ENCODE measurements at regions not wholly inside any gene's neighbourhood (a gene's known extent, or its start where the extent isn't known, plus 50 kb on each side); places are given as distances from the start of the nearest gene placed in this dataset.

DNA sequence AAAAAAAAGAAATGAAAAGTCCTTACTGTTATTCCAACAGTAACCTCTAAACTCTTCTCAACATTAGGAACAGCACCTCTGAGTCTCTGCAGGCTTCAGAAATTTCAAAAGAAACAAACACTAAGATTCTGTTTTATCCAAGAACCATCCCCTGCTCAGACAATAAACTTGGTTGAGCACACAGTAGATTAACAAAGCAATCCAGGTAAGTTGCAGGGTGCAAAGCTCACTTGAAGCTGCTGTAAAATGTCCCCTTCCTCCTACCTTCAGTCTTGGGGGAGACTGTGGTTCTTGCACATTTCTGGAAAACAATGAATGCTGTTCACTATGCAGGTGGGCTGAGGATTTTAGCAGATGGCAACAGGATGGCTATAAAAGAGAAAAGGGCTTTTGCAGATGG, 484.1 kb downstream of the IGSF11 start:
- no peaks in the 10 kb centered on the region for H3K4me1 ChIP-seq (ENCODE audit: control insufficient read depth in 2 of 2, insufficient read depth in 2 of 2, low read length in 2 of 2)
- no peaks in the 10 kb centered on the region for H3K27me3 ChIP-seq (ENCODE audit: control insufficient read depth in 2 of 2, insufficient read depth in 1 of 2, low read length in 1 of 2)
- DNase-seq (ENCODE audit: low read depth in 6 of 9, low spot score in 9 of 9) = no peak
- H3K9me3 ChIP-seq (ENCODE audit: control insufficient read depth in 2 of 2, insufficient read depth in 1 of 2, low read length in 1 of 2) = no peaks in the 10 kb centered on the region
- H3K27ac ChIP-seq (ENCODE audit: low read depth in 1 of 2, low read length in 1 of 2) = no peak overlapping the region
- no peak overlapping the region for H3K4me3 ChIP-seq (ENCODE audit: low read length in 2 of 2)
- H3K36me3 ChIP-seq (ENCODE audit: control insufficient read depth in 2 of 2, insufficient read depth in 2 of 2, low read length in 1 of 2) = no peaks in the 10 kb centered on the region

DNA sequence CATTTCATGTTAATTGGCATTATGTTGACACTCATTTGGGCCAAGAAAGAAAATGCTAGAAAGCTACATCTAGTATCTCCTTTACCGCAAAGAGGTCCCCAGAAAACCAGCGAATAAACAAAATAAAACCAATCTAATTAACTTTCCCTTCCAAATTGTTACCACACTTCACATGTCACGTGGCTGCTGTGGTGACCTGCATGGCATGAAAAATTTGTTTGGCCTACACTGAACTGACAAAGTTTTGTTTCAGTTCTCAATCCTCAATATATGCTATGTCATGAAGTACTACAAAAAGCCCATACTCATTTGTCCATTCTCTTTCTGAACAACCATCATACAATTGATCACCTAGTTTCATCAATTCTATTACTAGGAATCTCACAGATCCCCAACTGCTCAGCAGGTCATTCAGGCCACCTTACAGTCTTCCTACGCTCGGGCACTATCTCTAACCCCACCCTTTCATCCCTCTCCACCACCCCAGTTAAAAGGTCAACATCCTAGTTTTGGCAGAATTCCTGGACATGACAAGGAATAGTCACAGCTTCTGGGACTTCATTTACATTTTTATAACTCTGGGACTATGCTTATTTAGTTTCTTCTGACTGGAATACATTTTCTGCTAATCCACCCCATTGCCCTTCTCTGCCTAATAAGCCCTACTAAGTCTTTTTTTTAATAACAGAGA, 480.4 kb downstream of the IGSF11 start:
- Histone ChIP-seq H3K27me3 (ENCODE audit: control insufficient read depth in 2 of 2, insufficient read depth in 1 of 2, low read length in 1 of 2) (no peaks in the 10 kb centered on the region), H3K4me3 (ENCODE audit: low read length in 2 of 2) (no peak overlapping the region), H3K4me1 (ENCODE audit: control insufficient read depth in 2 of 2, insufficient read depth in 2 of 2, low read length in 2 of 2) (no peaks in the 10 kb centered on the region), H3K27ac (ENCODE audit: low read depth in 1 of 2, low read length in 1 of 2) (no peak overlapping the region), H3K9me3 (ENCODE audit: control insufficient read depth in 2 of 2, insufficient read depth in 1 of 2, low read length in 1 of 2) (no peaks in the 10 kb centered on the region), H3K36me3 (ENCODE audit: control insufficient read depth in 2 of 2, insufficient read depth in 2 of 2, low read length in 1 of 2) (no peaks in the 10 kb centered on the region)
- WGBS = 94% methylated on average over 5 of the region's 5 CpGs
- no peak for DNase-seq (ENCODE audit: low read depth in 6 of 9, low spot score in 9 of 9)

- no peaks in the 10 kb centered on the region for H3K4me1 ChIP-seq (ENCODE audit: control insufficient read depth in 2 of 2, insufficient read depth in 2 of 2, low read length in 2 of 2)
Observed at GRCh38 chr3:118556983-118557382, 477.7 kb downstream of the IGSF11 start.

DNA sequence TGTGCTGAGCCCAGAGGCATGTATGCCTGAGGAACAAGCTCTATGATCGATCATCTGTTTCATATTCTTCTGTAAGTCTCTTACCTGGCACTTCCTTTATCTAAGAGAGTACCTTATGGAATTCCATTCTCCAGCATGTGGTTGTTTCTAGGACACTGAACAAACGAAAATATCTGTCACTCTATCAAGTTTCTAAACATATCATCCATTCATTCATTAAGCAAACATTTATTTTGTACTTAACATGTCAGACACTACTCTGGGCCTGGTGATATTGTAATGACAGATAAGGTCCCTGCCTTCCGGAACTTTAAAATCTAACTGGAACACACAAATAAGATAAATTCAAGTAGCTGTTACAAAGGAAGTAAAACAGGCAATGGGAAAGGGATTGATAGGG, 477.1 kb downstream of the IGSF11 start:
- Histone ChIP-seq H3K9me3 (ENCODE audit: control insufficient read depth in 2 of 2, insufficient read depth in 1 of 2, low read length in 1 of 2) (peaks cover 0 to 2% of the 10 kb centered on the region in 2 donors), H3K27me3 (ENCODE audit: control insufficient read depth in 2 of 2, insufficient read depth in 1 of 2, low read length in 1 of 2) (no peaks in the 10 kb centered on the region), H3K36me3 (ENCODE audit: control insufficient read depth in 2 of 2, insufficient read depth in 2 of 2, low read length in 1 of 2) (no peaks in the 10 kb centered on the region), H3K4me1 (ENCODE audit: control insufficient read depth in 2 of 2, insufficient read depth in 2 of 2, low read length in 2 of 2) (no peaks in the 10 kb centered on the region), H3K4me3 (ENCODE audit: low read length in 2 of 2) (no peak overlapping the region), H3K27ac (ENCODE audit: low read depth in 1 of 2, low read length in 1 of 2) (no peak overlapping the region)
- WGBS = 68% methylated on average over 3 of the region's 3 CpGs
- DNase-seq (ENCODE audit: low read depth in 6 of 9, low spot score in 9 of 9) = no peak

More at GRCh38 chr3:118556983-118557382, 477.7 kb downstream of the IGSF11 start:
- Histone ChIP-seq H3K27ac (ENCODE audit: low read depth in 1 of 2, low read length in 1 of 2) (no peak overlapping the region), H3K36me3 (ENCODE audit: control insufficient read depth in 2 of 2, insufficient read depth in 2 of 2, low read length in 1 of 2) (no peaks in the 10 kb centered on the region), H3K4me3 (ENCODE audit: low read length in 2 of 2) (no peak overlapping the region), H3K9me3 (ENCODE audit: control insufficient read depth in 2 of 2, insufficient read depth in 1 of 2, low read length in 1 of 2) (peaks cover 0 to 2% of the 10 kb centered on the region in 2 donors), H3K27me3 (ENCODE audit: control insufficient read depth in 2 of 2, insufficient read depth in 1 of 2, low read length in 1 of 2) (no peaks in the 10 kb centered on the region)
- DNase-seq (ENCODE audit: low read depth in 6 of 9, low spot score in 9 of 9) = no peak

DNA sequence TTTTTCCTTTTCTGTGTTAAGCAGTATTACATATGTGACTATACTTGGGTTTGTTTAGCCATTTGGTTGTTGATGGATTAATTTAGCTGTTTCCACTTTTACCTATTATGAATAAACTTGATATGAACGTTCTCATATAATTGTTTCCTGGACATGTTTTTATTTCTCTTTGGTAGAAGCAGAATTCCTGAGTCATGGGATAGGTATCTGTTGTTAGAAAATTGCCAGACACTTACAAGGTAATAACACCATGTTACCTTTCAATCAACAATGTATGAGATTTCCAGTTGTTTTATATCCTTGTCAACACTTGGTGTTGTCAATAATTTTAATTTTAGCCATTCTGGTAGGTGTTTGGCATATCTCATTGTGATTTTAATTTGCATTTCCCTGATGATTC, 475.4 kb downstream of the IGSF11 start:
- H3K9me3 ChIP-seq (ENCODE audit: control insufficient read depth in 2 of 2, insufficient read depth in 1 of 2, low read length in 1 of 2) = peaks cover 0 to 2% of the 10 kb centered on the region in 2 donors
- DNase-seq (ENCODE audit: low read depth in 6 of 9, low spot score in 9 of 9) = no peak
- no peak overlapping the region for H3K27ac ChIP-seq (ENCODE audit: low read depth in 1 of 2, low read length in 1 of 2)
- H3K4me1 ChIP-seq (ENCODE audit: control insufficient read depth in 2 of 2, insufficient read depth in 2 of 2, low read length in 2 of 2) = no peaks in the 10 kb centered on the region
- no peaks in the 10 kb centered on the region for H3K27me3 ChIP-seq (ENCODE audit: control insufficient read depth in 2 of 2, insufficient read depth in 1 of 2, low read length in 1 of 2)
- WGBS = 88% methylated on average over 1 of the region's 1 CpG
- H3K4me3 ChIP-seq (ENCODE audit: low read length in 2 of 2) = no peak overlapping the region
- no peaks in the 10 kb centered on the region for H3K36me3 ChIP-seq (ENCODE audit: control insufficient read depth in 2 of 2, insufficient read depth in 2 of 2, low read length in 1 of 2)

DNA sequence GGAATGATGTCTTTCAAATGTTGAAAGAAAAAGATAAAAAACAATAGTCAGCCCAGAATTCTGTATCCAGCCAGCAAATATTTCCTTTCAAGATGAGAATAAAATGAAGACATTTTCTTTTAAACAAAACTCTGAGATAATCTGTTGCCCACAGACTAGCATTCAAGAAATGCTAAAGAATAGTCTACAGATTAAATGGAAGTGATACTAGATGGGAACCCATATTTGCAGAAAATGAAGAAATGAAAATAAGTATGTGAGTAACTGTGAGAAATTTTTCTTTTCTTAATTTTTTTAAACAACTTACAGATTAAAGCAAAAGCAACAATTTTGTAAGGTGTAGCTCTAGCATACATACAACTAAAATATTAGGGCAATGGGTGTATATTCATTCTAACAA, 469.8 kb downstream of the IGSF11 start:
- Histone ChIP-seq H3K27ac (ENCODE audit: low read depth in 1 of 2, low read length in 1 of 2) (no peak overlapping the region), H3K27me3 (ENCODE audit: control insufficient read depth in 2 of 2, insufficient read depth in 1 of 2, low read length in 1 of 2) (no peaks in the 10 kb centered on the region), H3K36me3 (ENCODE audit: control insufficient read depth in 2 of 2, insufficient read depth in 2 of 2, low read length in 1 of 2) (no peaks in the 10 kb centered on the region), H3K4me3 (ENCODE audit: low read length in 2 of 2) (no peak overlapping the region), H3K4me1 (ENCODE audit: control insufficient read depth in 2 of 2, insufficient read depth in 2 of 2, low read length in 2 of 2) (no peaks in the 10 kb centered on the region), H3K9me3 (ENCODE audit: control insufficient read depth in 2 of 2, insufficient read depth in 1 of 2, low read length in 1 of 2) (peaks cover 0 to 2% of the 10 kb centered on the region in 2 donors)
- no peak for DNase-seq (ENCODE audit: low read depth in 6 of 9, low spot score in 9 of 9)

- Histone ChIP-seq H3K27me3 (ENCODE audit: control insufficient read depth in 2 of 2, insufficient read depth in 1 of 2, low read length in 1 of 2) (no peaks in the 10 kb centered on the region), H3K4me1 (ENCODE audit: control insufficient read depth in 2 of 2, insufficient read depth in 2 of 2, low read length in 2 of 2) (no peaks in the 10 kb centered on the region), H3K9me3 (ENCODE audit: control insufficient read depth in 2 of 2, insufficient read depth in 1 of 2, low read length in 1 of 2) (peaks cover 0 to 13% of the 10 kb centered on the region in 2 donors), H3K27ac (ENCODE audit: low read depth in 1 of 2, low read length in 1 of 2) (no peak overlapping the region), H3K36me3 (ENCODE audit: control insufficient read depth in 2 of 2, insufficient read depth in 2 of 2, low read length in 1 of 2) (no peaks in the 10 kb centered on the region), H3K4me3 (ENCODE audit: low read length in 2 of 2) (no peak overlapping the region)
- DNase-seq (ENCODE audit: low read depth in 6 of 9, low spot score in 9 of 9) = no peak
- WGBS = 97% methylated on average over 2 of the region's 2 CpGs
Observed at GRCh38 chr3:118573912-118574311, 460.7 kb downstream of the IGSF11 start.

DNA sequence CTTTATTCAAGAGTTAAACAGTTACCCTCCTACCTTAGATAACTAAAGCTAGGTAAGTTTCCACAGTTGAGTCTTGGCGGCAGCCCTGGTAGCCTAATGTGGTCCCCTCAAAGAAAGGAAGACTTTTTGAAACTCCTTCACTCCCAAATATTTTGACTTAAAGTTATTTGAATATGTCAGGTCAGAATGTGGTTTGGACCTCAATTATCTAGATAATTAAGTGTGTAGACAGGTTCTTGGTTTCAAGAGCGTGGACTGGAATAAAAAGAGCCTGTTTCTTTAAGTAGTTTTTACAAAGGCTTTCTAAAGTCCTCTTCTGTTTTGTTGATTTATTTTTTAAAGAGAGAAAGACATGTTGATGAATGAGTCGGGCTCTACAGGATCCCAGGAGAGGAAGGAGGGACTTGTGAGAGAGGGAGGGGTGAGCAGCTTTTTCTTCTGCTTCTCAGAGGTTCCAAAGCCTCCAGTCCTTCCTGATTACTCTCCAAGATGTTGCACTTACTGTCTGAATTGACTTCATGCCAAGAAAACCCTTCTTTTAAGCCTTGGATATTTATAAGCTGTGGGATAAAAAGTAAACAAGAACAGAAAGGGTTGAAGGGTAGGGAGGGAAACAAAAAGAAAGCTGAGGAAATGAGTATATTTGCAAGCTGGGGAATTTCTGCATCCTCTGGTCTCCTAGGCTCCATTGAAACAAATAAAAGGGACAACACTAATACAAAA, 457.4 kb downstream of the IGSF11 start:
- DNase-seq (ENCODE audit: low read depth in 6 of 9, low spot score in 9 of 9) = no peak
- Histone ChIP-seq H3K4me1 (ENCODE audit: control insufficient read depth in 2 of 2, insufficient read depth in 2 of 2, low read length in 2 of 2) (no peaks in the 10 kb centered on the region), H3K36me3 (ENCODE audit: control insufficient read depth in 2 of 2, insufficient read depth in 2 of 2, low read length in 1 of 2) (no peaks in the 10 kb centered on the region), H3K27me3 (ENCODE audit: control insufficient read depth in 2 of 2, insufficient read depth in 1 of 2, low read length in 1 of 2) (no peaks in the 10 kb centered on the region), H3K9me3 (ENCODE audit: control insufficient read depth in 2 of 2, insufficient read depth in 1 of 2, low read length in 1 of 2) (peaks cover 0 to 2% of the 10 kb centered on the region in 2 donors), H3K27ac (ENCODE audit: low read depth in 1 of 2, low read length in 1 of 2) (peak overlapping the region in 1 of 2 donors; percentile 35), H3K4me3 (ENCODE audit: low read length in 2 of 2) (no peak overlapping the region)
- WGBS = 62% methylated on average over 3 of the region's 3 CpGs

DNA sequence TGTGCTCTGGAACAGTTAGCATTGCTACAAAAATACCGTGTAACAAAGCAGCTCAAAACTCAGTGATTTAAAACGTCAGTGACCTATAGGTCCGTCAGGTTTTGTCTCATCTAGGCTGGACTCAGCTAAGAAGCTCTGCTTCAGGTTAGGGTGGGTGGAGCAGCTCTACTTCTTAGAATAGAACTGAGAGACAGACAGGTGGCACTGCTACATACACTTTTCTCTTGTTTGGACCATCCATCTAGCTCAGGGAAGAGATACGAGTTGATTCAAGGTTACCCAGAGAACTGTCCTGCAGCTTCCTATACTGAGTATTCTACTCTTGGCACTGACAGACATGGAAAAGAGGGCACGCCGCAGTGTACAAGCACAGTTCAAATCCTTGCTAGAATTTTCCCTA, 456.1 kb downstream of the IGSF11 start:
- no peak overlapping the region for H3K4me3 ChIP-seq (ENCODE audit: low read length in 2 of 2)
- no peaks in the 10 kb centered on the region for H3K36me3 ChIP-seq (ENCODE audit: control insufficient read depth in 2 of 2, insufficient read depth in 2 of 2, low read length in 1 of 2)
- no peak overlapping the region for H3K27ac ChIP-seq (ENCODE audit: low read depth in 1 of 2, low read length in 1 of 2)
- H3K9me3 ChIP-seq (ENCODE audit: control insufficient read depth in 2 of 2, insufficient read depth in 1 of 2, low read length in 1 of 2) = no peaks in the 10 kb centered on the region
- DNase-seq (ENCODE audit: low read depth in 6 of 9, low spot score in 9 of 9) = no peak
- H3K27me3 ChIP-seq (ENCODE audit: control insufficient read depth in 2 of 2, insufficient read depth in 1 of 2, low read length in 1 of 2) = no peaks in the 10 kb centered on the region
- whole genome bisulfite sequencing = 96% methylated on average over 6 of the region's 6 CpGs
- H3K4me1 ChIP-seq (ENCODE audit: control insufficient read depth in 2 of 2, insufficient read depth in 2 of 2, low read length in 2 of 2) = no peaks in the 10 kb centered on the region
